NCI-H2171 treated with DMSO at 0.1 percent for 48 hours (cell line): ENCODE measurements at regions not wholly inside any gene's neighbourhood (a gene's known extent, or its start where the extent isn't known, plus 50 kb on each side); places are given as distances from the start of the nearest gene placed in this dataset.
A peak's percentile ranks its signal among the peaks of the same experiment; 100 is the strongest.
"Not testable (repeated sequence)": the region's sequence is repeated elsewhere in the genome, so short reads cannot be mapped to it uniquely, and the experiment has no call there.

Source experiments
- DNase-seq: peaks from one replicate; lab custom pipeline; 2025; lab: John Stamatoyannopoulos, UW

- no peak for DNase-seq
Measured at GRCh38 chr4:1561286-1561990, 122.7 kb downstream of the FAM53A start.

GRCh38 chr4:1559896-1560650 lies 124.0 kb downstream of the FAM53A start:
- DNase-seq: no peak

- DNase-seq: no peak
Measured at GRCh38 chr4:1558205-1558604, 125.9 kb downstream of the FAM53A start.

DNA sequence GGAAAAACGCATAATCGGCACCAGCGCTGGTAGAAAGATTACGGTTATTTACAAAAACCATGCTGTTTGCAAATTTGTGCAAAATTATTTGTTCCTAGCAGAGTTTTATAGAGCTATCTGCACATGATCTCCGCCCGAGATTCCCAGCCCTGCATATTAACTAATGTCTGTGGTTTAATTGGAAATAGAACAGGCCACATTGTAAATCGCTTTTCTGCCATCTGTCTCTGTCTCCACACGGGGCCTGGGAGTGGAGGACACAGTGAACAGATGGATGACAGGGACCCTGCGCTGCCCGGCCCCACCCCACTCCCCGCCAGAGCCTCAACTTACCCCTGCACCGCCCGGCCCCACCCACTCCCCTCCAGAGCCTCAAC lies 126.9 kb downstream of the FAM53A start:
- peak; percentile 33 for DNase-seq

DNA sequence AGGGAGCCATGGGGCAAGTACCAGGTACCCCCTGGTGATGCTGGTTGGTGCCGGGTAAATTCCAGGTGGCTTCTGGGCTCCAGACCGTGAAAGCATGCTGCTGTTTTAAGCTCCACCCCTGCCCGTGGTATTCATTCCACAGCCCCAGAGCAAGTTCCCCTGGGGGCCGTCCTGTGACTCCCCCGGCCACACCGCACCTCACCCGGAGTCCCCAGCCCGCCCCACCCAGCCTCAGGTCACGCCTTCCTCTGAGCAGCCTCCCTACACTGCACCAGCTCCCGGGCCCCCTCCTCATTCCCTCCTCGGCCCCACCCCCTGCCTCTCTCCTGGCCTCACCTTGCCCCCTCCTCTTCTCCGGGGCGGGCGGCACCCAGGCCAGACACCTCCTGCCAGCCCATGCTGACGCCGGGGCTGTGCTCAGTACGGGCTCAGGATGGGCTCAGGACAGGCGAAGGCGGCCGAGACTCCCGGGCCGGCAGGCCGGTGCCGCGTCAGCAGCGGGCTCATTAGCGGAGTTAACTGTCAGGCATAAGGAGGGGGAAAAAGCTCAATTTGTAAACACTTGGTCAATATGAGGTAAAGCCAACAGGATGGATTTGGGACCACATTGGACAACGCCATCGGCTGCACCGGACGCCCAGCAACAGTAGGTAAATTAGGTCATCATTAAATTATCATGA lies 127.4 kb downstream of the FAM53A start:
- peak; percentile 15 for DNase-seq

DNA sequence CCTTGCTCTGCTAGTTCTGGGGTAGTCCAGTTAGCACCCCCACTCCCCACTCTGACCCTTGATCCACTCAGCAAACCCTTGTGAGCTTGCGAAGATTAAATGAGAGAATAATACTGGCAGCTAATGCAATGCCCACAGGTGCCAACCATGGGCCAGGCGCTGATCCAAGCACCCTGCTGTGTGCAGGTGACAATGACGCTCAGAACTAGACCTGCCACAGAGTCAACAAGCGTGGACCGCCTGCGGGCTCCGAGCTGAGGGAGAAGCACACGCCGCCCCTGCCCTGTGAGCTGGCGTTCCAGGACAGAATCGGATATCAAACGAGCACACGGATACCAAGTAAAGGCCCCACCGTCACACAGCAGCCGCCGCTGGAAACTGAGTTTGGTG lies 129.2 kb downstream of the FAM53A start:
- DNase-seq: no peak

DNA sequence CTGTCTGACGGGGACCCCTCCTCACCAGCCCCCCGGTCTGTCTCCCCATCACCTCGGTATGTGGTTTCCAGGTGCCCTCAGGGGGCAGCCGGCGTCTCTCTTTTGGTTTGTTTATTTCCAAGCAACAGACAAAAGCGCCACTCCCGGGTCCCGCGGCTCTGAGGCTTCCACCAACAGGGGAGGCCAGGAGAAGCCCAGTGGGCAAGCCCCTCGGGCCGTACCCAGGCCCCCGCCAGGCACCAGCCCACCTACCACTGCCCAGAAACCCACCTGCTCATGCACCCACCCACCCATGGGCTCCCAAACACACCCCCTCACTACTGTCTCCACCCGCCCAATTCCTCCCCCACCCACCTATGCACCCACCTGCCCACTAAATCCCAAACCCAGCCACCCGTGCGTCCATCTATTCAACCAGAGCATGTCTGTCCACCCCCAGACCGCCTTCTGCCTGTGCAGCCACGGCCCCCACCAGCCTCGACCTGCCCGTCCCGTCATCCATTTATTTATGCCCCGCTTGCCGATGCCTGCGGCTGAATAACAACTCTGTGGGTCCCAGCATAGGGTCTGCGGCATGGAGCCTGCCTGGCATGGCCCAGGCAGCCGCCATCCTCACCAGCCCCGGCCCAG lies 129.8 kb downstream of the FAM53A start:
- no peak for DNase-seq

DNA sequence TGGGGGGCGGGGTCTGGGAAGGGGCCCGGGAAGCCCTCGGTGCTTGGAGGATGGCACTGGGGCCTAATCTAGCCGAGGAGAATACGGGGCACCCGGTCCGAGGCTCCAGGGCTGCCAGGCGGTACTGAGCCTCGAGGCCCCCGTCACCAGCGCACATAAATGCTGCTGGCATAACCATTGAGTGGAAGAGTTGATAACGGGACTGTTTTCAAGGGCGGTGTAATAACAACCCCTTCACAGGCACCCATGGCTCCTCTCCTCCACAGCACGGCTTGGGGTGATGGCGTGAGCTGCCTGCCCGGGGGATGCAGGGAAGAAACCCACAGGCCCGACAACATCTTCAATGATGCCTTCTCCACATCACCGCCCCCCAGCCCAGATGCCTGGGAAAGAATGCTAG lies 130.7 kb downstream of the FAM53A start:
- no peak for DNase-seq

DNA sequence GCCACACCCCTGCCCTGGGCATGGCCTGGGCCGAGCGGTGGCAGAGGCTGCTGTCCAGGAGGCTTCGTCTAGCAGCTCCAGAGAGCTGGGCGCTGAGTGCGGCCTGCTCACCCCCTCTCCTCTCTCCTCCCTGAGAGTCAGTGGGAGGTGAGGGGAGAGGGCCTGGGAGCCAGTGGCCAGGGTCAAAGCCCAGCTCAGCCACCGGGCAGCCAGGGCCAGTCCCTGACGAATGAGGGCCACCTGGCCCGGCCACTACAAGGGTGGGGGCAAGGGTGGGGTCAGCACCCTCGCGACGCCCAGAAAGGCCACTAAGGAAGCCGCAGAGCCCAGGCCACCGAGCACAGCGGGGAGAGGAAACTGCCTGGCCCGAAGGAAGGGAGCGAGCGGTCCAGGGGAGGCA lies 131.7 kb downstream of the FAM53A start:
- no peak for DNase-seq

- DNase-seq: no peak
Measured at GRCh38 chr4:1551211-1551610, 132.9 kb downstream of the FAM53A start.

DNA sequence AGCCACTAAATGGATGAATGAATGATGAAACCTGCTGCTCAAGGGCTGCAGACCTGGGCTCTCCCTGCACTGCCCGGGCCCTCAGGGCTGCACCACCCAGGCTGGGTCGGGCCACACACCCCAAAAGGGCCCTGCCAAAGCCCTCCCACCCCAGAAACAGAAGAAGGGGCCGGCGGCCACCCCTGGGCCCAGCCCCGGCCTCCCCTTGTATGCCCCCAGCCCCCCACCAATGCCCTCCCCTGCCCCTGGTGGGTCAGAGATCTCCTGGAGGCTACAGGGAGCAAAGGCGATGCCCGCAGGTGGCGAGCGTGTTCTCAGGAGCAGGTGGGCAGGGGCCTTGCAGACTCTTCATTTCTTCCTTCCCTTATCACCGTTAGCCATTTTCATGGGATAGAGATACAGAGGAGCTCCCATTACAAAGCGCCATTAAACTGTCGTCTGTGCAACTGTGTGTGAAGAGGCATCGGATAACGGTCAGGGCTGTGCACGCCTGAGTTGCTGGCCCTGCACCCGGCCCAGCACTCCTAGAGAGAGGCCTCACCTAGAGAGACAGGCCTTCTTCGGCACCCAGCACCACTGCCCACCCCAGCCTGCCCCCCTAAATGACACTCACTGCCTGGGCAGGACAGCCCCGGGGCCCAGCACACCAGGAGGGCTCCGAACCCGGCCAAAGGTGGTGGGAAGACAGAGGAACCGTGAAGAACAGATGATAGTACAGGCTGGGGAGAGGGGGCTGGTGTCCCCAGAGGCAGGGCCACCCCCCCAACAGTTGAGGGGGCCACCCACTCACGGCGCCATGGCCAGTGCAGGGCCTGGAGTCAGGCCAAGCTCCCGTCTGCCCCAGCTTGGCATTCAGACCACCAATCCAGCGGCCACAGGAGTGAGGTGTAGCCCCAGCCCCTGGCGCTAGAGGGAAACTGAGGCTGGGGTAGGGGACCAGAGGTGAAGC lies 133.7 kb downstream of the FAM53A start:
- DNase-seq: peak; percentile 13

DNA sequence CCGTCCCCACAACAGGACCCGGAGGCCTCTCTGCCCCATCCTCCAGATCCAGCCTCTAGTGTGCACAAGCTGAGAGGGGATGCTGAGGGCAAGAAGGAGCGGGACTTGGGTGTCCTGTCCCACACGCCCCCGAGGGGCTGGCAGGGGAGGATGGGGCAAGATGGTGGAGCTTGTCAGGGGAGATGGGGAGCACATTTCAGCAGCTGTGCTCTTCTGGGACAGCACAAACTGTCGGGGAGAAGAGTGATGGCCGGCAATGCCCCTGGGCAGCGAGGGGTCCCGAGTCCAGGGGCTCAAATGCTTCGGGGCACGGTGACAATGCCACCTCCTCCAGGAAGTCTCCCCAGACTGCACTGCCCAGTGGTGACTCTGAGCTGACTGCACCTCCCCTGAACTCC lies 134.5 kb downstream of the FAM53A start:
- no peak for DNase-seq

DNA sequence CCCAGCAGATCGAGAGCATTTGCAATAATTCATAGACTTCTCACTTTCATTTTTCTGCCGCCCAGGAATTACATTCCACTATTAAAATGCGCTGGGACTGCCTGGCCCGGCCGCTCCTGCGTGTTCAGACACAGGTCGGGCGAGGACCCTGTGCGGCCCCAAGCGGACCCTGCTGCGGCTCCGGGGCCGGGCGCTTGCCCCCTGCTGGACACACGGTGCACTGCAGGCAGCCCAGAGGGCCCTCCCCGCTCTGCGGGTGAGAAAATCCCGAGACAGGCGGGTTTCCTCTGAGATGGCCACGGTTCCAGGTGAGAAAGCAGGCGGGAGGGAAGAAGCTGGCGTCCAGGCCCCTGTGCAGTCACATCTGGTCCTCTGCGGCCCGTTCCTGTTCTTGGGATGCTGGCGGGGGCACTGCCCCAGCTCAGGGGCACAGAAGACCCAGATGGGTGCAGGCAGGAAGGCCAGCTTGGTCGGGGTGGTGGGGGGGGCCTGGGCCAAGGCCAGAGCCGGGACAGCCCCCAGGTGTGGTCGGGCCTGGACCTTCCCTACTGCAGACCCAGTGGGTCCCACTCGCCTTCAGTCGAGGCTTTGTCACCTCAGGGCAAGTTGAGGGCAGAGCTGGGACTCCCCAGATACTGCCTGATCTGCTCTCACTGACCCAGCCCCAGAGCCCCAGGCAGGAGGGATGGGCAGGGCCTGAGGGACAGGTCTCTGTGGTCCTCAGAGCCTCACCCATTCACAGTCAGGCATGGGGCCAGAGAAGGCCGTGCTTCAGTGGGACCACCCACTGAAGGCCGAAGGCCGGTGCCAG lies 135.1 kb downstream of the FAM53A start:
- not testable (repeated sequence) for DNase-seq

- DNase-seq: no peak
Measured at GRCh38 chr4:1547856-1548826, 136.0 kb downstream of the FAM53A start.

DNA sequence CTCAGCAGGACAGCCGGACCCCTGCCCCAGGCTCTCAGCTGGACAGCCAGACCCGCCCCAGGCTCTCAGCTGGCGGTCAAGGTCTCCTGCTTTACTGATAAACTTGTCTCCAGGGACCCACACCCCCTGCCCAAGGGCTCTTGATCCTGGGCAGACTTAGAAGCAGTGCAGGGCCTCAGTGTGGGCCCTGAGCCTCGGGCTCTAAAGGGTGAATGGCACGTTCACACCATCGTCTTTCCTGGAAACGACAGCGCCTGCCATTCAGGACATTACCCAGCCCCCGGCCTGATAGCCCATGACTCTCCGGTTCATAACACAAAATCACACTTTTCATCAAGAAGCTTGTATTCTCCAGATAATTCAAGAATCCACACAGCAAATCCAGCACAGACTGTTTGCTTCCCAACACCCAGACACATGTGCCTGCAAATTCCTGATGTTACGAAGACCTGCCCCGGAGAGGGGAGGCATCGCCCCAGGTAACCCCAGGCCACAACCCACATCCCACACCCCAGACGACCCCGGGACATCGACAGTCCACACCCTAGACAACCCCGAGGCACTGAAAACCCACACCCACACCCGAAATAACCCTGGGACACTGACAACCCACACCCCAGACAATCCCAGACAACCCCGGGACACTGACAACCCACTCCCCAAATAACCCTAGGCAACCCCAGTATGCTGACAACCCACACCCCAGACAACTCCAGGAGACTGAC lies 136.8 kb downstream of the FAM53A start:
- DNase-seq: no peak

GRCh38 chr4:1544861-1545281 lies 138.6 kb upstream of the NKX1-1 start:
- DNase-seq: no peak

- not testable (repeated sequence) for DNase-seq
Measured at GRCh38 chr4:1544435-1544834, 138.2 kb upstream of the NKX1-1 start.

DNA sequence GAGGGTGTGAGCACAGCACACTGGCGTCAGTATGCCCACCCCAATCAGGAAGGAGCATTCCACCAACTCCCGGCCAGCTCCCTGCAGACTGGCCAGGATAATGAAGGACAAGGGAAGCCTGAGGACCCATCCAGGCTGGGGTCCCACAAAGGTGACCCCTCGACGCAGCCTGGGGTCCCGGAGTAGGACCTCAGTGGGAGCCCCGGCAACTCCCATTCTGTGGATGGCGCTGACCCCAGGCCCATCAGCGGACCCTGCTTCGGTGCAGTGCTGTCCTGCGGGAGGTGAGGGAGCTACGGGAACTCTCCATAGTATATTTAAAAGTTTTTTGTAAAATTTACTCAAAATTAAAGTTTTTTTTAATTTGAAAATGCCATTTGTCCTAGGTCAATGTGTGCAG lies 137.7 kb upstream of the NKX1-1 start:
- no peak for DNase-seq

- no peak for DNase-seq
Measured at GRCh38 chr4:1543561-1543960, 137.3 kb upstream of the NKX1-1 start.
